Caki2 (cell line): ENCODE measurements at regions not wholly inside any gene's neighbourhood (a gene's known extent, or its start where the extent isn't known, plus 50 kb on each side); places are given as distances from the start of the nearest gene placed in this dataset.
"Not testable (repeated sequence)": the region's sequence is repeated elsewhere in the genome, so short reads cannot be mapped to it uniquely, and the experiment has no call there.

Source experiments
- DNase-seq: peaks from one replicate; pipeline ENCODE4 v3.0.0-alpha.2; 2015; ENCODE audit warnings: low read depth
- in situ Hi-C: cut with HindIII; loops from 2 replicates; pipeline ENCODE4 v1.10.0; 2016; ENCODE audit warnings: low sequenced_read_pairs, low pct_unique_long_range_greater_than_20kb, mixed read lengths

DNA sequence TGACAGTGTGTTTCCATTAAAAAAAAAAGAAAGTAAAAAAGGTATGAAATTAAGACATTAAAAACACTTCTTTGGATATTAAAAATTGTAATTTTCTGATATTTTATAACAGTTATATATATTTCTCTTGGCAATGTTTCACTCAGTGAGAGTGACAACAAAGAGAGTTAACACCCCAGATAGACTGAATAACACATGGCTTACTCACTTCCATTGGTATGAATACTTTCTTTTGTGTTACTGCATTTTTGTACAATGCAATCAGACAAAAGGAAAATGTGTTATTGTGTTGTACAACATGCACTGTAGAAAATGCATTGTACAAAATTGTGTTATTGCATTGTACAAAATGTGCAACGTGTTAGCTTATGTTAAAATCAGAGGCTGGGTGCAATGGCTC lies 676.6 kb upstream of the AMELY start:
- DNase-seq, in situ Hi-C loops: not testable (repeated sequence)

DNA sequence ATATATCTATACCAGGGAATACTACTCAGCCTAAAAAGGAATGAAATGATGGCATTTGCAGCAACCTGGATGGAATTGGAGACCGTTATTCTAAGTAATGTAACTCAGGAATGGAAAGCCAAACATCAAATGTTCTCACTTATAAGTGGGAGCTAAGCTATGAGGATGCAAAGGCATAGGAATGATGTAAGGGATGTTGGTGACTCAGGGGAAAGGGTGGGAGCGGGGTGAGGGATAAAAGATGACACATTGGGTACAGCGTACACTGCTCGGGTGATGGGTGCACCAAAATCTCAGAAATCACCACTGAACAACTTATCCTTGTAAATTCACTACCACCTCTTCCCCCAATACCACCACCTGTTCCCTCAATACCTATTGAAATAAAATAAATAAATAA lies 651.0 kb upstream of the AMELY start:
- in situ Hi-C loops: no loop called here
- DNase-seq: no peak

DNA sequence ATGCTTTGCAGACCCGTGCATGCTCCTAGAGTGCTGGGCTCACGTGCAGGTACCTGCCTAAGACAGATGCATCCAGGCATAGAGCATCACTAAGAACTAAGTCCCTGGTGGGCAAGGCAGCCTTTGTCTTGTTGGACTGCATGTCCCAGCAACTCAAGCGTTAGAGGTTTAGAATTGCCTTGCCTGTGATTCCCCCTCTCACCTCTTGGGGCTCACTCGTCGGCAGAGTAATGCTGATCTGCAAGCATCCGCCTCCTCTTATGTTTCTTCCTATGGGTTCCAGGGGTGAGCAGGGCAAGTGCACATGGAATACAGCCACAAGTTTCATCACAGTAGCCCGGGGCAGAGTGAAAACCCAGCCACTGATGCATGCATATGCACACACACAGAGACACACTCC lies 646.1 kb upstream of the AMELY start:
- in situ Hi-C loops: no loop called here
- DNase-seq: no peak

DNA sequence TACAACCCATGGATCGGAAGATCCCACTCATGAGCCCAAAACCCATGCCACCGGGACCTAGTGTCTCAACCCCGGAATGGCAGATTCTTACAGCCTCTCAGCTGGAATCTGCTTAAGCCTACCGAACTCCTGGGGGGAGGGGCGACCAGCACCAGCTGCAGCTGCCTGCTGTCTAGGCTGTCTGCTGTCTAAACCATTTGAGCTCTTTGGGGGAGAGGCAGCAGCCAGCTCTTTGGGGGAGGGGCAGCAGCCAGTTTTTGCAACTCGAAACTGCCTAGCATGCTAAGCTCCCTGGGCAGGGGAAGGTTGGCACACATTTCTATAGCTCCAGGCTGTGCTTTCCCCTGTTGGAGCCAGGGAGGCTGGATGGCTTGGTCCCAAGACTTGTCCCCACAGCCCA lies 643.5 kb upstream of the AMELY start:
- DNase-seq: no peak
- in situ Hi-C loops: no loop called here

DNA sequence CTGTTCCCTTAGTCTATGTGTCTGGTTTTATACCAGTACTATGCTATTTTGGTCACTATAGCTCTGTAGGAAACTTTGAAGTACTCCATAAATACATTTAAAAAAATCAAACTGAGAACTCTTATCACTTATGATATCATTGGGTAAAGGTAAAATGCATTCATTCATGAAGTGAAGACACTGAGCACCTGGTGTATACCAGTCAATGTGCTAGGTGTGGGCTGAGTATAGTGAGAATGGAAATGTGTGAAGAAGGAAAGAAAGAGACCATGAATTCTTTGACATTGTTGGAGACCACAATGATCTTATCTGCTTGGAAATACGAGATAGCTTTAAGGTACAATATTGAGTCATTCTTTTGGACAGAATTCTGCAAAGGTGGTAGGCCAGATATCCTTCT lies 633.5 kb upstream of the AMELY start:
- no peak for DNase-seq
- in situ Hi-C loops: no loop called here

DNA sequence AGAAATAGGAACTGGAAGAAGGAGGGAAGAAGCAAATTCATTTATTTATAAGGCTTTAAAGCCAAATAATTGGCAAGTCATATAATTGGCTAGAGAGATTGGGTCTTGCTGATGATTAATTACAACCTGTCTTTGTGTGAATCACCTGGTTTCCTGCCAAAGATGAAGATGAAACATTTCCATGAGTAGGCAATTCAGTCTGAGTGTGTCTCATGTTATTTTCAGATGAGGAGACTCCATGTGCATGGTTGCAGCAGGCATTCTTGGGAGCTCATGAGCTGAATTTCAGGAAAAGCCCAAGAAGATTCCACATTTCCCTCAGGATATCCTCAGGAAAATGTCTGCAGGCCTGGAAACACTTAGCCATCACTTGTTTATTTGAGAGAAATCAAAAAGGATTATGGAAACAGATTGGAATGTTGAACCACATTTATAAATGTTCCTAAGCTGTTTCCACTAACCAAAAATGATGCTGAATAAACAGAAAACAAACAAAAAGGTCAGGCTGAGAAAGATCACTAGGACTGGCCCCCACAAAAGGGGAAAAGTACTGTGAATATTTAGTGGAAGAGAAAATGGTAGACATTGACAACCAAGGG lies 632.7 kb upstream of the AMELY start:
- in situ Hi-C loops: no loop called here
- DNase-seq: no peak

DNA sequence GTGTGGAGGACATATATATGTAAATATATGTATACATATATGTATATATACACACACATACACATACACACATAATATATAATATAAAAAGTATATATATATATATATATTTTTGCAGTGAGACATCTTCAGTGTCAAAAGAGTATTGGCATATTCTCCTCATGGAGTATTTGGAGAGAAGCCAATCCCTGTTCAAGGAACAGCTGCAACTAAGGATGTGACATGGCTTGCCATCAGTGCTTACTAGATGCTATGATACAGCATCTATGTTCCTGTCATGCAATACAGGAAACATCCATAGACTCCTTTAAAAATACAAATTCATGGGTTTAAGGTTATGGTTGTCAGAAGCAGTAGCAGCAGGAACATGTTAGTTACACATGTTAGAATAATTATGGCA lies 632.0 kb upstream of the AMELY start:
- in situ Hi-C loops: no loop called here
- DNase-seq: no peak

DNA sequence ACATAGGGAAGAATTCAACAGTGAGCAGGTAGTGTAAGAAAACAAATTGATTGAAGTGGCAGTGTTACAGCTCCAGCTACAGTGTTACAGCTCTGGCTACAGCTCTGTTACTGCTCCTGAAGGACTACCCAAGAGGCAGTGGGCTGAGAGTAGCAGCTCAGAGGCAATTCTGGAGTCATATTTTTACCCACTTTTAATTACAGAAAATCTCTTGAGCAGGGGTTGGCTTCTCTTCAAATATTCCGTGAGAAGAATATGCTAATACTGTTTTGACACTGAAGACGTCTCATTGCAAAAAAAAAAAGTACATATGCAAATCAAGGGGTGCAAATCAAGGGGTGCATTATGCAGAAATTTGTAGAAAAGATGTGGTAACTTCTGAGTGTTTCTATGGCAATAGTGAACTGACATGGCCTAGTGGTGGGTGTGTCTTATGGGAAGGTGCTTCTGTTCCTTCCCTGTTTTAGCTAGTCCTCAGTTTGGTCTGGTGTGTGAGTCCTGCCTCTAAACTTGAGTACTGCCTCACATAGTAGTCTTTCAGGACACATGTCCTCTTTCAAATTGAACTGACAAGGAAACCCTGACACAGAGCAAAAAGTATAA lies 630.8 kb upstream of the AMELY start:
- no peak for DNase-seq
- in situ Hi-C loops: no loop called here

DNA sequence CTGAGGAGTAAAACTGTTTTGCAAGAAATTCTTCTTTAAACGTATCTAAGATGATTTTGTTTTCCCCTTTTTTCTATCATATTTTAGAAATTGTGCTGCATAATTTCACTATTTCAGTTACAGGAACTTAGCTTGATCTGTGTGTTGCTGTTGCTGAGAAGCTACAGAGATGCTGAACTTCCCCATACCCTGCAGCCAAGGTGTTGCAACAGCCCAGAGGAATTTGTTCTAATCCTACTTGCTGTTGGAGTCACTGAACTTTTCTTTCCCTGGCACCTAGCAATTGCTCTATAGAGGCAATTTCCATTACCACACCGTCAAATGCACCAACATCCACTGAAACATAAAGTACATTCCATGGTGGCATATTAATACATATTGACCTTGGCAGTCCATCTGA lies 617.8 kb upstream of the AMELY start:
- in situ Hi-C loops: no loop called here
- no peak for DNase-seq

DNA sequence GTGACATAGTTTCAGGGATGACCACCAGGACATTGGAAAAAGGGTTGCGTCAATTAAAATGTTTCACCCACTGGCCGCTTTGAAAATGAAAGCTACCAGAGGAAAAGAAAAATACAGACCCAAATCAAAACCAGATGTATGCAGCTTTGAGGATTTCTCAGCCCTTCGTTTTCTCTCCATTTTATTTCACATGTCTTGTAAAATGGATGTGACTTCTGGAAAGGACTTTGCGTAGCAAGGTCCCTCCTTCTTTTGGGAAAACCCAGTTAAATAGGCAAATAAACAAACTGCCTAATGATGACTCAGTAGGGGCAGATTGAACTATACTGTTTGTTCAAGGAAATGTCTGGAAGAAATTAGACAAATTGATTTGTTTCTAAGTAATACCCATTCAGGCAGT lies 616.0 kb upstream of the AMELY start:
- peak; percentile 7 for DNase-seq
- in situ Hi-C loops: not testable (repeated sequence)

DNA sequence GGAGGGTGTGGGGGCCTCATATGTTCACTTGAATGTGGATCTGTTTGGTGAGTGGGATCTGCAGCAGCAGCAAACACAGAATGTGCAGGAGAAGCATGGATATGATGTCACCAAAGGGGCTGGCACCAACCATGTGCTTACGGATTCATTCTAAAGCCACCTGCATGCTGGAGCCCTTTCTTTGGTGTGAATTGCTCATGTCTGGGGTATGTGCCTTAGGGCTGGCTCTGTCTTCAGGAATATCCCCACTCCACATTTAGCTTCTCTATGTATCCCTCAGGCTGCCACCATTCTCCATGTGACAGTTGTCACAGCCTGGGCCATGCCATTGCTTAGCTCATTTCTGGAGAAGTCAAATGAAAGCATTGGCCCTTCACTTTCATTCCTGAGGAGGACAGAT lies 606.8 kb upstream of the AMELY start:
- in situ Hi-C loops: no loop called here
- no peak for DNase-seq

DNA sequence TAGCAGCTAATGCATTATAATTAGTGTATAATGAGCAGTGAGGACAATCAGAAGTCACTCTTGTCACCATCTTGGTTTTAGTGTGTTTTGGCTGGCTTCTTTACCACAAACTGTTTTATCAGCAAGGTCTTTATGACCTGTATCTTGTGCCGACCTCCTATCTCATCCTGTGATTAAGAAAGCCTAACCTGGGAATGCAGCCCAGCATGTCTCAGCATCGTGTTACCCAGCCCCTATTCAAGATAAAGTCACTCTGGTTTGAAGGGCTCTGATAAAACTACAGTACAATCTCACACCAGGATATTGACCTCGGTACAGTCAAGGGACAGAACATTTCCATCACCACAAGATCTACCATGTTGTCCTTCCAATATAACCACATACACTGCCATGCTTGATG lies 604.7 kb upstream of the AMELY start:
- no peak for DNase-seq
- in situ Hi-C loops: no loop called here

DNA sequence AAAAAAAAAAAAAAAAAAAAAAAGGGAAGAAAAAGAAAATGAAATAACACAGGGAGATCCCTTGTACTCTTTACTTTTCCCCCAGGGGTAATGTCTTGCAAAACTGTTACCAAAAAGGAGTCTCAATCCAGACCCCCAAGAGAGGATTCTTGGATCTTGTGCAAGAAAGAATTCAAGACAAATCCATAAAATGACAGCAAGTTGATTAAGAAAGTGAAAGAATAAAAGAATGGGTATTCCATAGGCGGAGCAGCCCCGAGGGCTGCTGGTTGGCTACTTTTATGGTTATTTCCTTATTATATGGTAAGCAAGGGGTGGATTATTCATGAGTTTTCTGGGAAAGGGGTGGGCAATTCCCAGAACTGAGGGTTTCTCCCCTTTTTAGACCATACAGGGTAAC lies 604.3 kb upstream of the AMELY start:
- in situ Hi-C loops: no loop called here
- DNase-seq: no peak

DNA sequence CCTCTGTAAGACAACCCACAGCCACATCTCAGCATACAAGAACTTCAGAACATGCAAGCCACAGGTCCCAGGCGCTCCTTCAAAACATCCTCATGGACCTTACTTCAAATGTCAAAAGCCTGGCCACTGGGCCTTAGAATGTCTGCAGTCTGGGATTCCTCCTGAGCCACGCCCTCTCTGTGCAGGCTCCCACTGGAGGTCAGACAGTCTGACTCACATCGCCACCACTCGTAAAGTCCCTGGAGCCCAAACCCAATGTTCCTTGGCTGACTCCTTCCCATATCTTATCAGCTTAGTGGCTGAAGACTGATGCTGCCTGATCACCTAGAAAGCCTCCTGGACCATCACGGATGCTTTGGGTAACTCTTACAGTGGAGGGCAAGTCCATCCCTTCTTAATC lies 591.3 kb upstream of the AMELY start:
- in situ Hi-C loops: no loop called here
- no peak for DNase-seq

DNA sequence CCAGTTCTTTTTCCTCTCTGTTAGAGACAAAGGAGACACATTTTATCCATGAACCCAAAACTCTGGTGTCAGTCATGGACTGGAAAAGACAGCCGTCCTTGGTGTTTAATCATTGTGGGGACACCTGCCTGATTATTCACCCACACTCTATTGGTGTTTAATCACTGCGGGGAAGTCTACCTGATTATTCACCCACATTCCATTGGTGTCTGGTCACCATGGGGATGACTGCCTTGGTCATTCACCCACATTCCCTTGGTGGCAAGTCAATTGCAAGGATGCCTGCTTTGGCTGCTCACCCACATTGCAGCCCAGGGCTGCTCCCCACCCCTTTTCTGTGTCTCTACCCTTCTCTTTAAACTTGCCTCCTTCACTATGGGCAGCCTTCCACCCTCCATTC lies 589.7 kb upstream of the AMELY start:
- DNase-seq: no peak

DNA sequence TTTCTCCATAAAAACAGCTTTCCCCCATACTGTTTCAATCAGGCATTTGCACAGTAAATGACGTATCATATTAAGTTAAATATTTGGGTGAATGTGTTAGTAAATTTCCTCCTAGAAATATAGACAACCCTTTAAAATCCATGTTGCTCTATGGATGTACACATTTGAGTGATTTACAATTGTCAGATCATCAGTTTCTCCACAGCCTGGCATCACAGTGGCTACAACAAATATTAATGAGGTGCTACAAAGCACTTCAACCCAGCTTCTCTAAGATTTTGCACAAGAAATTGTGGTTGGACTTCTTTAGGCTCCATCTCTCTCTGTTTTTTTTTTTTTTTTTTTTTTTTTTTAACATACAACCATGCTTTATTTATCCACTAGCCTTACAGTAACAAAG lies 584.4 kb upstream of the AMELY start:
- no peak for DNase-seq
- in situ Hi-C loops: no loop called here

More for the DNA sequence above, 589.7 kb upstream of the AMELY start:
- in situ Hi-C loops: no loop called here

DNA sequence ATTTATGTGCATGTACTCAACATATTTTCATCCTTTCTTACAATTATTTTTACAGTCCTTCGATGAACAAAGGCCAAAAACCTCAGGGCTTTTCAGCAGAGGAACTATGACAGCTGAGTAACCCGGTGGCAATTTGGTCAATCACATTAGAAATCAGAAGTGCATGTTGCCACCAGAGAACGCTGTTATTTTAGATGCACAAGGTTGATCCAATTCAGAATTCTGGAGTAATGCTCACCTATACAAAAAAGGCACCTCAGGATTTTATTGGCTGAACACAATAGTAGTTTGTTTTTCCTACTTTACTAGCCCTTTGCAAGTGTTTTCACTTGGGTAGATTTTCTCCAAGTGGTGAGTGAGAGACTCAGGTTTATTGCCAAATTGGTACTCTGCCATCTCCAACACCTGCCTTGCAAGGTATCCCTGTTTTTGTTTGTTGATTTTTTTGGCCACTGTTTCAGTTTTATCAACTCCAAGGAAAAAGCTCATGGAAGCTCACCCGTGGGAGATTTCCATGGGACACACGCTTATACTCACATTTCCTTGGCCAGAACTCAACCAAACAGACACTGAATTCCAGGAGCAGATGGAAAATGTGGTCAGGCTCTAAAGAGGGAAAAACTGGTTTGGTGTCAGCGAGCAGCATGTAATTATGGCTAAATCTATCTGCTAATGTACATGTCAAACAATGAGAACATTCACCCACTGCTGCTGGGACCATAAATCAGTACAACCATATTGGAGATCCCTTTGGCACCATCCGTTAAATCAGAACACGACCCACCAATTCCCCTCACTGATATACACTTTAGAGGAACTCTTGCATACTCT lies 573.1 kb upstream of the AMELY start:
- in situ Hi-C loops, DNase-seq: not testable (repeated sequence)

DNA sequence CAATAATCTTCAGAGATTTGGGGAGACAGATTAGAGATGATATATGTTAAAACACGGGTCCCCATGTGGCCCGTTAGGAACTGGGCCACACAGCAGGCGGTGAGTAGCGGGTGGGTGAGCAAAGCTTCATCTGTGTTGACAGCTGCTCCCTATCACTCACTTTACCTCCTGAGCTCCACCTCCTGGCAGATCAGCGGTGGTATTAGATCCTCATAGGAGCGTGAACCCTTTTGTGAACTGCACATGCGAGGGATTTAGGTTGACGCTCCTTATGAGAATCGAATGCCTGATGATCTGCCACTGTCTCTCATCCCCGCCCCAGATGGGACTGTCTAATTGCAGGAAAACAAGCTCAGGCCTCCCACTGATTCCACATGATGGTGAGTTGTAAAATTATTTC lies 560.4 kb upstream of the AMELY start:
- in situ Hi-C loops: no loop called here
- no peak for DNase-seq

DNA sequence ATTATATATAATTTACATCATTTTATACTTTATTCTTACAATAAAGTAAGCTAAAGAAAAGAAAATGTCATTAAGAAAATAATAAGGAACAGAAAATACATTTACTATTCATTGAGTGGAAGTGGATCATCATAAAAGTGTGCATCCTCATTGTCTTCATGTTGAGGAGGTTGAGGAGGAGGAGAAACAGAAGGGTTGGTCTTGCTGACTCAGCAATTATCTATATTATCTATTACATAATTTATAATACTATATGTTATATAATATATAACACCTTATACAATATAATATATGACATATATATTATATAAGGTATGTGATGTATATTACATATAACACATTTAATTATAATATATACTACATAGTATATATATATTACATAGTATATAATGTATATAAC lies 558.5 kb upstream of the AMELY start:
- DNase-seq: no peak
- in situ Hi-C loops: no loop called here
